WTC11 (cell line): ENCODE measurements at regions not wholly inside any gene's neighbourhood (a gene's known extent, or its start where the extent isn't known, plus 50 kb on each side); places are given as distances from the start of the nearest gene placed in this dataset.

Experiments used
- ATAC-seq: fragments of 200-7000 bp; cut with Tn5 transposase; 2 replicates; pipeline ENCODE4 v1.10.0; 2021; ENCODE audit warnings: mild to moderate bottlenecking, moderate library complexity
- CTCF ChIA-PET: fragments of 300-600 bp; sonication (Branson Sonifier 250); formaldehyde crosslinking; loops from one replicate; lab custom pipeline; 2021; ENCODE audit warnings: antibody characterized with exemption; lab: Charles Lee
- POLR2A ChIA-PET: fragments of 350-600 bp; sonication (Branson Sonifier 250); formaldehyde crosslinking; loops from one replicate; lab custom pipeline; 2021; ENCODE audit warnings: antibody characterized with exemption; lab: Charles Lee
- DNase-seq: peaks from one replicate; pipeline ENCODE4 v3.0.0; 2021; ENCODE audit warnings: low spot score
- H3K27ac Mint-ChIP-seq: 2 replicates; pipeline ENCODE4 v1.8.0; 2021; ENCODE audit warnings: mixed read lengths
- H3K27me3 Mint-ChIP-seq: 2 replicates; pipeline ENCODE4 v1.8.0; 2021; ENCODE audit warnings: low read depth, mild to moderate bottlenecking, moderate library complexity, mixed read lengths
- H3K36me3 Mint-ChIP-seq: 2 replicates; pipeline ENCODE4 v1.8.0; 2021; ENCODE audit warnings: mixed read lengths
- H3K4me1 Mint-ChIP-seq: 2 replicates; pipeline ENCODE4 v1.8.0; 2022; ENCODE audit warnings: mixed read lengths
- H3K4me3 Mint-ChIP-seq: 2 replicates; pipeline ENCODE4 v1.8.0; 2021; ENCODE audit warnings: mild to moderate bottlenecking, moderate library complexity, mixed read lengths
- H3K9me3 Mint-ChIP-seq: 2 replicates; pipeline ENCODE4 v1.8.0; 2021; ENCODE audit warnings: mixed read lengths
- ATF1 ChIP-seq: sonication (generic); formaldehyde crosslinking; IDR thresholded peaks from 2 replicates; pipeline ENCODE4 v1.8.1; 2023; ENCODE audit warnings: mild to moderate bottlenecking, moderate library complexity, missing genetic modification reagents
- FOXK1 ChIP-seq: sonication (generic); formaldehyde crosslinking; IDR thresholded peaks from 2 replicates; pipeline ENCODE4 v1.8.0; 2022; ENCODE audit warnings: mild to moderate bottlenecking, moderate library complexity, missing genetic modification reagents
- NR2C2 ChIP-seq: sonication (generic); formaldehyde crosslinking; IDR thresholded peaks from 2 replicates; pipeline ENCODE4 v1.8.0; 2022; ENCODE audit warnings: mild to moderate bottlenecking, missing genetic modification reagents
- PRRX2 ChIP-seq: fragments of 250-450 bp; sonication (Bioruptor Pico); IDR thresholded peaks from 2 replicates; pipeline ENCODE4 v1.8.0; 2021; ENCODE audit warnings: mild to moderate bottlenecking
- RELA ChIP-seq: sonication (generic); formaldehyde crosslinking; IDR thresholded peaks from 2 replicates; pipeline ENCODE4 v1.8.1; 2022; ENCODE audit warnings: missing genetic modification reagents, mild to moderate bottlenecking, borderline replicate concordance
- SMAD3 ChIP-seq: sonication (generic); formaldehyde crosslinking; IDR thresholded peaks from 2 replicates; pipeline ENCODE4 v1.8.0; 2022; ENCODE audit warnings: missing genetic modification reagents, mild to moderate bottlenecking, borderline replicate concordance
- SMAD4 ChIP-seq: sonication (generic); formaldehyde crosslinking; IDR thresholded peaks from 2 replicates; pipeline ENCODE4 v1.8.0; 2022; ENCODE audit warnings: mild to moderate bottlenecking, missing genetic modification reagents
- TCF7 ChIP-seq: sonication (generic); formaldehyde crosslinking; IDR thresholded peaks from 2 replicates; pipeline ENCODE4 v1.8.0; 2022; ENCODE audit warnings: mild to moderate bottlenecking, low read depth, missing genetic modification reagents, moderate library complexity
- TP53 ChIP-seq: sonication (generic); formaldehyde crosslinking; IDR thresholded peaks from 2 replicates; pipeline ENCODE4 v1.8.1; 2023; ENCODE audit warnings: mild to moderate bottlenecking, missing genetic modification reagents
- ZNF232 ChIP-seq: sonication (generic); formaldehyde crosslinking; IDR thresholded peaks from 2 replicates; pipeline ENCODE4 v1.8.0; 2022; ENCODE audit warnings: mild to moderate bottlenecking, missing genetic modification reagents
- ZNF263 ChIP-seq: sonication (generic); formaldehyde crosslinking; IDR thresholded peaks from 2 replicates; pipeline ENCODE4 v1.8.1; 2022; ENCODE audit warnings: low read depth, mild to moderate bottlenecking, moderate library complexity, missing genetic modification reagents
- ZNF423 ChIP-seq: fragments of 250-450 bp; sonication (Bioruptor Pico); IDR thresholded peaks from 2 replicates; pipeline ENCODE4 v2.1.2; 2022; ENCODE audit warnings: mild to moderate bottlenecking, moderate library complexity
- TF ChIP-seq, protein P1 (sequence below): sonication (generic); formaldehyde crosslinking; IDR thresholded peaks from 2 replicates; pipeline ENCODE4 v1.8.0; 2022; ENCODE audit warnings: missing genetic modification reagents
- TF ChIP-seq, protein P2 (sequence below): sonication (generic); formaldehyde crosslinking; IDR thresholded peaks from 2 replicates; pipeline ENCODE4 v1.8.0; 2022; ENCODE audit warnings: mild to moderate bottlenecking, missing genetic modification reagents
- TF ChIP-seq, protein P3 (sequence below): sonication (generic); formaldehyde crosslinking; IDR thresholded peaks from 2 replicates; pipeline ENCODE4 v1.8.1; 2022; ENCODE audit warnings: mild to moderate bottlenecking, missing genetic modification reagents, moderate library complexity, borderline replicate concordance
- TF ChIP-seq, protein P4 (sequence below): sonication (generic); formaldehyde crosslinking; conservative IDR thresholded peaks from 2 replicates; pipeline ENCODE4 v1.8.1; 2022; ENCODE audit warnings: mild to moderate bottlenecking, missing genetic modification reagents
- TF ChIP-seq, protein P5 (sequence below): sonication (generic); formaldehyde crosslinking; conservative IDR thresholded peaks from 2 replicates; pipeline ENCODE4 v1.8.1; 2023; ENCODE audit warnings: mild to moderate bottlenecking, low read depth, missing genetic modification reagents, moderate library complexity
- TF ChIP-seq, protein P6 (sequence below): sonication (generic); formaldehyde crosslinking; IDR thresholded peaks from 2 replicates; pipeline ENCODE4 v1.8.0; 2022; ENCODE audit warnings: mild to moderate bottlenecking, missing genetic modification reagents

DNA sequence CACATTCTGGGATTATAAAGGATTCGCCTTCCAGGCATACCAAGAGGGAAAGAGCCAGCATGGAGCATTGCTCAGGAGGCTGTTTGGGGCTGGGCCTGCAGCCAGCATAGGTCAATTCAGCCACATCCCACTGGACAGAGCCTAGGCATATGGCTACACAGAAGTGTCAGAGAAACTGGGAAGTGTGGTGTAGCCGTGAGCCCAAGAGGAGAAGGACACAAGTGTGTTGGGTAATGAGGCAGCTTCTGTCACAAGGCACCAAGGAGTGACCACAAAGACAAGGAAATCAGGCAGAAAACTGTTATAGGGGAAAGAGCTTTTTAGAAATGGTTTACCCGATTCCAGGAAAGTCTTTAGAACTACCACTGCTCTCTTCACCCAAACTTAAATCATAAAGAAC is 178.6 kb upstream of the TBL1X start:
- Mint-ChIP-seq H3K36me3 (no peaks in the 10 kb centered on the region), H3K27ac (no peak overlapping the region), H3K4me3 (no peak overlapping the region), H3K4me1 (peaks cover 26% of the 10 kb centered on the region), H3K27me3 (no peaks in the 10 kb centered on the region), H3K9me3 (no peaks in the 10 kb centered on the region)
- no peak for ATAC-seq
- no peak for DNase-seq
- ChIA-PET POLR2A (no interaction called here), CTCF (no interaction called here)
- TF ChIP-seq NR2C2 (CRISPR knock-in tag): no peak
- TF ChIP-seq, protein P1, sequence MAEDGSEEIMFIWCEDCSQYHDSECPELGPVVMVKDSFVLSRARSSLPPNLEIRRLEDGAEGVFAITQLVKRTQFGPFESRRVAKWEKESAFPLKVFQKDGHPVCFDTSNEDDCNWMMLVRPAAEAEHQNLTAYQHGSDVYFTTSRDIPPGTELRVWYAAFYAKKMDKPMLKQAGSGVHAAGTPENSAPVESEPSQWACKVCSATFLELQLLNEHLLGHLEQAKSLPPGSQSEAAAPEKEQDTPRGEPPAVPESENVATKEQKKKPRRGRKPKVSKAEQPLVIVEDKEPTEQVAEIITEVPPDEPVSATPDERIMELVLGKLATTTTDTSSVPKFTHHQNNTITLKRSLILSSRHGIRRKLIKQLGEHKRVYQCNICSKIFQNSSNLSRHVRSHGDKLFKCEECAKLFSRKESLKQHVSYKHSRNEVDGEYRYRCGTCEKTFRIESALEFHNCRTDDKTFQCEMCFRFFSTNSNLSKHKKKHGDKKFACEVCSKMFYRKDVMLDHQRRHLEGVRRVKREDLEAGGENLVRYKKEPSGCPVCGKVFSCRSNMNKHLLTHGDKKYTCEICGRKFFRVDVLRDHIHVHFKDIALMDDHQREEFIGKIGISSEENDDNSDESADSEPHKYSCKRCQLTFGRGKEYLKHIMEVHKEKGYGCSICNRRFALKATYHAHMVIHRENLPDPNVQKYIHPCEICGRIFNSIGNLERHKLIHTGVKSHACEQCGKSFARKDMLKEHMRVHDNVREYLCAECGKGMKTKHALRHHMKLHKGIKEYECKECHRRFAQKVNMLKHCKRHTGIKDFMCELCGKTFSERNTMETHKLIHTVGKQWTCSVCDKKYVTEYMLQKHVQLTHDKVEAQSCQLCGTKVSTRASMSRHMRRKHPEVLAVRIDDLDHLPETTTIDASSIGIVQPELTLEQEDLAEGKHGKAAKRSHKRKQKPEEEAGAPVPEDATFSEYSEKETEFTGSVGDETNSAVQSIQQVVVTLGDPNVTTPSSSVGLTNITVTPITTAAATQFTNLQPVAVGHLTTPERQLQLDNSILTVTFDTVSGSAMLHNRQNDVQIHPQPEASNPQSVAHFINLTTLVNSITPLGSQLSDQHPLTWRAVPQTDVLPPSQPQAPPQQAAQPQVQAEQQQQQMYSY: no peak
- no peak for TF ChIP-seq TP53 (CRISPR knock-in tag)
- TF ChIP-seq SMAD3: no peak
- TF ChIP-seq PRRX2: no peak
- TF ChIP-seq, protein P2, sequence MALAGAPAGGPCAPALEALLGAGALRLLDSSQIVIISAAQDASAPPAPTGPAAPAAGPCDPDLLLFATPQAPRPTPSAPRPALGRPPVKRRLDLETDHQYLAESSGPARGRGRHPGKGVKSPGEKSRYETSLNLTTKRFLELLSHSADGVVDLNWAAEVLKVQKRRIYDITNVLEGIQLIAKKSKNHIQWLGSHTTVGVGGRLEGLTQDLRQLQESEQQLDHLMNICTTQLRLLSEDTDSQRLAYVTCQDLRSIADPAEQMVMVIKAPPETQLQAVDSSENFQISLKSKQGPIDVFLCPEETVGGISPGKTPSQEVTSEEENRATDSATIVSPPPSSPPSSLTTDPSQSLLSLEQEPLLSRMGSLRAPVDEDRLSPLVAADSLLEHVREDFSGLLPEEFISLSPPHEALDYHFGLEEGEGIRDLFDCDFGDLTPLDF (CRISPR knock-in tag): no peak

DNA sequence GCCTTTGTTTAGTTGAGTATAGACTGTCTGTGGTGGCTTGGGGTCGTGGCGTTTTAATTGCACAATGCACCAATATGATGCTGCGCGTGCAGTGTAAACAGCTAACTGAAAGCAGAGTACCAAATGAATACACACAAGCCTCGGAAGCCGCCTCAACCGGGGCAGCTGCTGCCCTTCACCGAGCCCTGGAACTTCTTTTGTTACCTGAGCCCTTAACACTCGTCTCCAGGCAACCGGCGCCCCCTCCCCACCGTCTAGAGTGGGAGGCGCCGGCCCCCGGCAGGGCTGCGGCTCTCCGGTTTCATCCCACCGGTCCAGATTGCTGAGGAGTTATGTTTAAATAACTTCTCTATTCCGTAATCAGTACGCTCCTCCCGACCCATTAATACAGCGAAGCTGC is 173.2 kb upstream of the TBL1X start:
- H3K4me3 Mint-ChIP-seq: peak overlapping the region; percentile 63
- H3K27ac Mint-ChIP-seq: peak overlapping the region; percentile 74; the same call in 1 of the 2 replicates
- H3K4me1 Mint-ChIP-seq: peaks cover 52% of the 10 kb centered on the region
- ChIA-PET POLR2A (no interaction called here), CTCF (interaction anchor here (0.6 kb wide), 2 partner anchors 22 to 202 kb away, joined by 3 read pairs; no protein-coding TSS in a partner anchor)
- DNase-seq (peak; percentile 55), ATAC-seq (peak; percentile 59)
- TF ChIP-seq SMAD4 (CRISPR knock-in tag): no peak
- TF ChIP-seq TP53 (CRISPR knock-in tag): no peak
- TF ChIP-seq RELA: no peak
- 0 out of 2 replicates have a peak, but pooled peaks have one; percentile 11 for TF ChIP-seq FOXK1
- TF ChIP-seq, all 79 proteins: peak for 1
- H3K36me3 Mint-ChIP-seq: no peaks in the 10 kb centered on the region
- H3K9me3 Mint-ChIP-seq: no peaks in the 10 kb centered on the region
- peaks cover 20% of the 10 kb centered on the region for H3K27me3 Mint-ChIP-seq

DNA sequence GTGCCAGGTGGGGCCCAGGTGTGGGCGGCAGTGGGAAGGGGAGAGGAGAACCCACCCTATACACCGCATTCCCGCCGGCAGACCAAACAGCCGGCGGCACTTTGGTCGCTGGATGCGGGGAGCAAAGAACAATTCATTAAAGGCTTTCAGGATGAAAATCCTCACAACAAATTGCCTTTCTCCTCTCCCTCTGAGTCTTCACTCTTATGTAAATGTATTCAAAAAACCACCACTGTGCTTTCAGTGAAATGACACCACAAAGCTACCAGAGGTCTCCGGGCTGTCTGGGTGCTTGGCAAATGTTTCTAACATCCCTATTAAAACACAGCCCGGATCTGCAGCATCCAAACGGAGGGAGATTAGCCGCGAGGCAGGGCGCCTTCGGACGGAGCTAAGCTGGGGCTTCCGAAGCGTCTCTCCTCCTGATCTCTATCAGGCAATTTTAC is 171.8 kb upstream of the TBL1X start:
- H3K4me3 Mint-ChIP-seq: peak overlapping the region; percentile 57
- peak; percentile 83 for ATAC-seq
- DNase-seq: peak; percentile 46

DNA sequence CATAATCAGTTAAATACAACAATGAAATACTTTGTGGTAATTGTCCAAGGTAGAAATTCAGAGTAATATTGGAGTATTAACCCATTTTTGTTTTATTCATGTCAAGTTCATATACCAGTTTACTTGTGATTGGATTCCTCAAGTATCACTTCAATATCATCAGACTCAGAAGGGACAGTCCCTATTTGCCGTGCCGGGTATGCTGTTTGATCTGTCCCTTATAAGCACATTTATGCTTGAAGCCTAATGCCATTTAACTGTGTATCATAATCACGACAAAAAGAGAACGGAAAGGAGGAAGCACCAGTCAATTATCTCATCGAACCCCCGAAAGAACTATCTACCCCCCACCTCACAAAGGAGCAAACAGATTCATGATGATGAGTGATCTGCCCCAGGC is 171.0 kb upstream of the TBL1X start:
- ChIA-PET CTCF (interaction anchor here (1.3 to 1.5 kb wide), 2 partner anchors 414 to 473 kb away, joined by 3 read pairs; no protein-coding TSS in a partner anchor), POLR2A (no interaction called here)
- Mint-ChIP-seq H3K27ac (no peak overlapping the region), H3K4me3 (no peak overlapping the region), H3K9me3 (no peaks in the 10 kb centered on the region), H3K27me3 (peaks cover 20% of the 10 kb centered on the region), H3K36me3 (no peaks in the 10 kb centered on the region), H3K4me1 (peaks cover 51% of the 10 kb centered on the region)
- ATAC-seq (no peak), DNase-seq (no peak)
- TF ChIP-seq, protein P3, sequence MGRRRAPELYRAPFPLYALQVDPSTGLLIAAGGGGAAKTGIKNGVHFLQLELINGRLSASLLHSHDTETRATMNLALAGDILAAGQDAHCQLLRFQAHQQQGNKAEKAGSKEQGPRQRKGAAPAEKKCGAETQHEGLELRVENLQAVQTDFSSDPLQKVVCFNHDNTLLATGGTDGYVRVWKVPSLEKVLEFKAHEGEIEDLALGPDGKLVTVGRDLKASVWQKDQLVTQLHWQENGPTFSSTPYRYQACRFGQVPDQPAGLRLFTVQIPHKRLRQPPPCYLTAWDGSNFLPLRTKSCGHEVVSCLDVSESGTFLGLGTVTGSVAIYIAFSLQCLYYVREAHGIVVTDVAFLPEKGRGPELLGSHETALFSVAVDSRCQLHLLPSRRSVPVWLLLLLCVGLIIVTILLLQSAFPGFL: no peak
- TF ChIP-seq, protein P4, sequence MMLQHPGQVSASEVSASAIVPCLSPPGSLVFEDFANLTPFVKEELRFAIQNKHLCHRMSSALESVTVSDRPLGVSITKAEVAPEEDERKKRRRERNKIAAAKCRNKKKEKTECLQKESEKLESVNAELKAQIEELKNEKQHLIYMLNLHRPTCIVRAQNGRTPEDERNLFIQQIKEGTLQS: no peak
- TF ChIP-seq ZNF232 (CRISPR knock-in tag) (no peak), ZNF263 (CRISPR knock-in tag) (no peak), ATF1 (CRISPR knock-in tag) (no peak), SMAD4 (CRISPR knock-in tag) (no peak)
- TF ChIP-seq, protein P5, sequence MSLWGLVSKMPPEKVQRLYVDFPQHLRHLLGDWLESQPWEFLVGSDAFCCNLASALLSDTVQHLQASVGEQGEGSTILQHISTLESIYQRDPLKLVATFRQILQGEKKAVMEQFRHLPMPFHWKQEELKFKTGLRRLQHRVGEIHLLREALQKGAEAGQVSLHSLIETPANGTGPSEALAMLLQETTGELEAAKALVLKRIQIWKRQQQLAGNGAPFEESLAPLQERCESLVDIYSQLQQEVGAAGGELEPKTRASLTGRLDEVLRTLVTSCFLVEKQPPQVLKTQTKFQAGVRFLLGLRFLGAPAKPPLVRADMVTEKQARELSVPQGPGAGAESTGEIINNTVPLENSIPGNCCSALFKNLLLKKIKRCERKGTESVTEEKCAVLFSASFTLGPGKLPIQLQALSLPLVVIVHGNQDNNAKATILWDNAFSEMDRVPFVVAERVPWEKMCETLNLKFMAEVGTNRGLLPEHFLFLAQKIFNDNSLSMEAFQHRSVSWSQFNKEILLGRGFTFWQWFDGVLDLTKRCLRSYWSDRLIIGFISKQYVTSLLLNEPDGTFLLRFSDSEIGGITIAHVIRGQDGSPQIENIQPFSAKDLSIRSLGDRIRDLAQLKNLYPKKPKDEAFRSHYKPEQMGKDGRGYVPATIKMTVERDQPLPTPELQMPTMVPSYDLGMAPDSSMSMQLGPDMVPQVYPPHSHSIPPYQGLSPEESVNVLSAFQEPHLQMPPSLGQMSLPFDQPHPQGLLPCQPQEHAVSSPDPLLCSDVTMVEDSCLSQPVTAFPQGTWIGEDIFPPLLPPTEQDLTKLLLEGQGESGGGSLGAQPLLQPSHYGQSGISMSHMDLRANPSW (CRISPR knock-in tag): no peak

More for the DNA sequence above, 171.8 kb upstream of the TBL1X start:
- Mint-ChIP-seq H3K9me3 (no peaks in the 10 kb centered on the region), H3K27me3 (peaks cover 20% of the 10 kb centered on the region), H3K27ac (peak overlapping the region; percentile 97), H3K4me1 (peaks cover 52% of the 10 kb centered on the region), H3K36me3 (no peaks in the 10 kb centered on the region)
- ChIA-PET CTCF (interaction anchor here (1.1 to 1.5 kb wide), 4 partner anchors 15 to 472 kb away, joined by 3 to 4 read pairs (median 3); no protein-coding TSS in a partner anchor), POLR2A (no interaction called here)
- TF ChIP-seq ZNF423: peak; percentile 70; the same call in 1 of the 2 replicates
- no peak for TF ChIP-seq TCF7 (CRISPR knock-in tag)
- TF ChIP-seq, protein P6, sequence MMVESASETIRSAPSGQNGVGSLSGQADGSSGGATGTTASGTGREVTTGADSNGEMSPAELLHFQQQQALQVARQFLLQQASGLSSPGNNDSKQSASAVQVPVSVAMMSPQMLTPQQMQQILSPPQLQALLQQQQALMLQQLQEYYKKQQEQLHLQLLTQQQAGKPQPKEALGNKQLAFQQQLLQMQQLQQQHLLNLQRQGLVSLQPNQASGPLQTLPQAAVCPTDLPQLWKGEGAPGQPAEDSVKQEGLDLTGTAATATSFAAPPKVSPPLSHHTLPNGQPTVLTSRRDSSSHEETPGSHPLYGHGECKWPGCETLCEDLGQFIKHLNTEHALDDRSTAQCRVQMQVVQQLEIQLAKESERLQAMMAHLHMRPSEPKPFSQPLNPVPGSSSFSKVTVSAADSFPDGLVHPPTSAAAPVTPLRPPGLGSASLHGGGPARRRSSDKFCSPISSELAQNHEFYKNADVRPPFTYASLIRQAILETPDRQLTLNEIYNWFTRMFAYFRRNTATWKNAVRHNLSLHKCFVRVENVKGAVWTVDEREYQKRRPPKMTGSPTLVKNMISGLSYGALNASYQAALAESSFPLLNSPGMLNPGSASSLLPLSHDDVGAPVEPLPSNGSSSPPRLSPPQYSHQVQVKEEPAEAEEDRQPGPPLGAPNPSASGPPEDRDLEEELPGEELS (CRISPR knock-in tag): peak; percentile 12; the same call in 1 of the 2 replicates
